Colonic mucosa (tissue), 4 donors: ENCODE measurements at regions not wholly inside any gene's neighbourhood (a gene's known extent, or its start where the extent isn't known, plus 50 kb on each side); places are given as distances from the start of the nearest gene placed in this dataset.
"Not testable (repeated sequence)": the region's sequence is repeated elsewhere in the genome, so short reads cannot be mapped to it uniquely, and the experiment has no call there.

Experiments used
- DNase-seq: peaks from one replicate; pipeline ENCODE4 v3.0.0-alpha.2; 2020
- H3K27ac ChIP-seq: fragments of 200-600 bp; one replicate; pipeline ENCODE4 v1.8.0; 2021
- H3K27me3 ChIP-seq: fragments of 200-600 bp; one replicate; pipeline ENCODE4 v1.8.0; 2021
- H3K36me3 ChIP-seq: fragments of 200-600 bp; one replicate; pipeline ENCODE4 v1.8.0; 2021
- H3K4me1 ChIP-seq: fragments of 200-600 bp; one replicate; pipeline ENCODE4 v1.8.0; 2021; ENCODE audit warnings: mild to moderate bottlenecking
- H3K4me3 ChIP-seq: fragments of 200-600 bp; one replicate; pipeline ENCODE4 v1.8.0; 2021
- H3K9ac ChIP-seq, 2 donors: one replicate each; pipeline ENCODE4 v1.7.0; 2013; ENCODE audit warnings: control low read depth in 2 of 2, low read depth in 2 of 2, low read length in 2 of 2
- H3K9me3 ChIP-seq: fragments of 200-600 bp; one replicate; pipeline ENCODE4 v1.8.0; 2021
- intact Hi-C: fragments of 100-400 bp; cut with DNase I; formaldehyde crosslinking; loops from one replicate; pipeline ENCODE4 v1.14.1; 2022
- TF ChIP-seq, protein P1 (sequence below): fragments of 200-600 bp; IDR thresholded peaks from one replicate; pipeline ENCODE4 v1.8.0; 2022; ENCODE audit warnings: antibody characterized with exemption, mild to moderate bottlenecking
- donor health status: healthy.
- donor health status: DM: no; HTN: no; CAD: no.
- donor health status: DM: no; HTN: no; CAD: no.

DNA sequence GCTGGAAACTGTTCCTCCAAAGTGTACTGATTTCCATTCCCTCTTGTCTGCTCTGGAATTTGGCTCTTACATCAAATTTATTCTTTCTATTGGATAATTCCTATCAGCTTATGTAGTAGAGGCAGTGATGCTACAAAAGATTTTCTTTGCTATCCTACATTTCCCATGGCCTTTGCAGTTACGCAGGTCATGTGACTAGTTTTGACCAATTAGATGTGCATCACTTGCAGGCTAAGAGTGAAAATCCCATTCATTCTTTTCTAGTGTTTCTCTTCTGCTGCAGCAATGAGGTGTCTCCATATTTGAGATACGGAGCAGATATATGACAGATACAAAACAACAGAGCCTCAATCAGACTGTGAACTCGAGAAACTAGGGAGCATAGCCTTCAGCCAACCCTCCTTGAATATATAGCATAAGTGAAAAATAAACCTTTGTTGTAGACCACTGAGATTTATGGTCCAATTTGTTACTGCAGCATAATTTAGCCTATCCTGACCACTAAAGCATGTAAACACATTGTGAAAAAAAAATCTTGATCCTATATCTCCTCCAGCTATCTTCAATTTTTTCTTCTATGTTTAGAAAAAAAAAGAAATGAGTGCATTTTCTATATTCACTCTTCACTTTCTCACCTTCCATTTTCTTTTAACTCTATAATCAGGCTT, 102.0 kb downstream of the HNMT start:
- H3K9ac ChIP-seq, result no peak overlapping the region
- no peaks in the 10 kb centered on the region for H3K4me1 ChIP-seq
- TF ChIP-seq, protein P1, sequence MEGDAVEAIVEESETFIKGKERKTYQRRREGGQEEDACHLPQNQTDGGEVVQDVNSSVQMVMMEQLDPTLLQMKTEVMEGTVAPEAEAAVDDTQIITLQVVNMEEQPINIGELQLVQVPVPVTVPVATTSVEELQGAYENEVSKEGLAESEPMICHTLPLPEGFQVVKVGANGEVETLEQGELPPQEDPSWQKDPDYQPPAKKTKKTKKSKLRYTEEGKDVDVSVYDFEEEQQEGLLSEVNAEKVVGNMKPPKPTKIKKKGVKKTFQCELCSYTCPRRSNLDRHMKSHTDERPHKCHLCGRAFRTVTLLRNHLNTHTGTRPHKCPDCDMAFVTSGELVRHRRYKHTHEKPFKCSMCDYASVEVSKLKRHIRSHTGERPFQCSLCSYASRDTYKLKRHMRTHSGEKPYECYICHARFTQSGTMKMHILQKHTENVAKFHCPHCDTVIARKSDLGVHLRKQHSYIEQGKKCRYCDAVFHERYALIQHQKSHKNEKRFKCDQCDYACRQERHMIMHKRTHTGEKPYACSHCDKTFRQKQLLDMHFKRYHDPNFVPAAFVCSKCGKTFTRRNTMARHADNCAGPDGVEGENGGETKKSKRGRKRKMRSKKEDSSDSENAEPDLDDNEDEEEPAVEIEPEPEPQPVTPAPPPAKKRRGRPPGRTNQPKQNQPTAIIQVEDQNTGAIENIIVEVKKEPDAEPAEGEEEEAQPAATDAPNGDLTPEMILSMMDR, result no peak
- H3K27ac ChIP-seq, result no peak overlapping the region
- no peaks in the 10 kb centered on the region for H3K9me3 ChIP-seq
- DNase-seq, result no peak
- no peak overlapping the region for H3K4me3 ChIP-seq
- H3K27me3 ChIP-seq, result no peaks in the 10 kb centered on the region
- intact Hi-C loops, result no loop called here
- H3K36me3 ChIP-seq, result no peaks in the 10 kb centered on the region

DNA sequence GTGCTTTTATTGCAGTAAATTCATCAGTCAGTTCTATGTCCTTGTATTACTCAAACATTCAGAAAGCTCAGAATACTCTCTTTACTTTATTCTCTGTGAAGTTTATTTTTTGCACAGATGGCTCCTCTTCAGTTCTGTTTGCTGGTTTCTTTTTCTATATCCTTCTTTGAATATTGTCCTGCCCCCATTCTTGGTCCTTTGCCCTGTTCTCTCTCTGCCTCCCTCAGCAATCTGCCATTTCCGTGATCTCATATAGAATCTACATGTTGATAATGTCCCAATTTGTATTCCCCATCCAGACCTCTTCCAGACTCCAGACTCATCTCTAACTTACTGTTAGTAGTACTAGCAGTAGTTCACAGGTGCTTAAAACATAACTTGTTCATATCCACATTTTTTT, 102.6 kb downstream of the HNMT start:
- intact Hi-C loops, result no loop called here
- no peak overlapping the region for H3K27ac ChIP-seq

DNA sequence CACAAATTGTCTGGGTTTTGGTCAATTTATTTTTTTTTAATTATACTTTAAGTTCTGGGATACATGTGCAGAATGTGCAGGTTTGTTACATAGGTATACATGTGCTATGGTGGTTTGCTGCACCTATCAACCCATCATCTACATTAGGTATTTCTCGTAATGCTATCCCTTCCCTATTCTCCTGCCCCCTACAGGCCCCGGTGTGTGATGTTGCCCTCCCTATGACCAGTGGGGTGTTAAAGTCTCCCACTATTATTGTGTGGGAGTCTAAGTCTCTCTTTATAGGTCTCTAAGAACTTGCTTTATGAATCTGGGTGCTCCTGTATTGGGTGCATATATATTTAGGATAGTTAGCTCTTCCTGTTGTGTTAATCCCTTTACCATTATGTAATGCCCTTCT, 104.4 kb downstream of the HNMT start:
- intact Hi-C loops, H3K36me3 ChIP-seq, H3K9ac ChIP-seq, H3K4me1 ChIP-seq, H3K27me3 ChIP-seq, H3K4me3 ChIP-seq, H3K27ac ChIP-seq, H3K9me3 ChIP-seq, DNase-seq: not testable (repeated sequence)

More for the DNA sequence above, 102.6 kb downstream of the HNMT start:
- no peak for DNase-seq
- Histone ChIP-seq H3K4me3 (no peak overlapping the region), H3K9me3 (no peaks in the 10 kb centered on the region), H3K27me3 (no peaks in the 10 kb centered on the region), H3K36me3 (no peaks in the 10 kb centered on the region), H3K9ac (no peak overlapping the region), H3K4me1 (no peaks in the 10 kb centered on the region)
- TF ChIP-seq, protein P1, result no peak

DNA sequence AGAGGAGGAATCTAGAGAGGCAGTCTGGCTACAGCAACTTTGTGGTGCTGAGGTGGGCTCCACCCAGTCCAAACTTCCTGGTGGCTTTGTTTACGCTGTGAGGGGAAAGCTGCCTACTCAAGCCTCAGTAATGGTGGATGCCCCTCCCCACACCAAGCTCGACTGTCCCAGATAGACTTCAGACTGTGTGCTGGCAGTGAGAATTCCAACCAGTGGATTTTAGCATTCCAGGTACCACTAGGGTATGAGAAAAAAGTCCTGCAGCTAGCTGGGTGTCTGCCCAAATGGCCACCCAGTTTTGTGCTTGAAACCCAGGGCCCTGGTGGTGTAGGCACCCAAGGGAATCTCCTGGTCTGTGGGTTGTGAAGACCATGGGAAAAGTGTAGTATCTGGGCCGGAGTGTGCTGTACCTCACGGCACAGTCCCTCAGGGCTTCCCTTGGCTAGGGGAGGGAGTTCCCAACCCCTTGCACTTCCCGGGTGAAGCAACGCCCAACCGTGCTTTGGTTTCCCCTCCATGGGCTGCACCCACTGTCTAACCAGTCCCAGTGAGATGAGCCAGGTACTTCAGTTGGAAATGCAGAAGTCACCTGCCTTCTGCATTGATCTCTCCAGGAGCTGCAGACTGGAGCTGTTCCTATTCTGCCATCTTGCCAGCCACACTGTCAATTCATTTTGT, 106.9 kb downstream of the HNMT start:
- H3K9ac ChIP-seq, H3K36me3 ChIP-seq, intact Hi-C loops, H3K27ac ChIP-seq, H3K27me3 ChIP-seq, DNase-seq, H3K4me1 ChIP-seq, H3K4me3 ChIP-seq, H3K9me3 ChIP-seq: not testable (repeated sequence)

DNA sequence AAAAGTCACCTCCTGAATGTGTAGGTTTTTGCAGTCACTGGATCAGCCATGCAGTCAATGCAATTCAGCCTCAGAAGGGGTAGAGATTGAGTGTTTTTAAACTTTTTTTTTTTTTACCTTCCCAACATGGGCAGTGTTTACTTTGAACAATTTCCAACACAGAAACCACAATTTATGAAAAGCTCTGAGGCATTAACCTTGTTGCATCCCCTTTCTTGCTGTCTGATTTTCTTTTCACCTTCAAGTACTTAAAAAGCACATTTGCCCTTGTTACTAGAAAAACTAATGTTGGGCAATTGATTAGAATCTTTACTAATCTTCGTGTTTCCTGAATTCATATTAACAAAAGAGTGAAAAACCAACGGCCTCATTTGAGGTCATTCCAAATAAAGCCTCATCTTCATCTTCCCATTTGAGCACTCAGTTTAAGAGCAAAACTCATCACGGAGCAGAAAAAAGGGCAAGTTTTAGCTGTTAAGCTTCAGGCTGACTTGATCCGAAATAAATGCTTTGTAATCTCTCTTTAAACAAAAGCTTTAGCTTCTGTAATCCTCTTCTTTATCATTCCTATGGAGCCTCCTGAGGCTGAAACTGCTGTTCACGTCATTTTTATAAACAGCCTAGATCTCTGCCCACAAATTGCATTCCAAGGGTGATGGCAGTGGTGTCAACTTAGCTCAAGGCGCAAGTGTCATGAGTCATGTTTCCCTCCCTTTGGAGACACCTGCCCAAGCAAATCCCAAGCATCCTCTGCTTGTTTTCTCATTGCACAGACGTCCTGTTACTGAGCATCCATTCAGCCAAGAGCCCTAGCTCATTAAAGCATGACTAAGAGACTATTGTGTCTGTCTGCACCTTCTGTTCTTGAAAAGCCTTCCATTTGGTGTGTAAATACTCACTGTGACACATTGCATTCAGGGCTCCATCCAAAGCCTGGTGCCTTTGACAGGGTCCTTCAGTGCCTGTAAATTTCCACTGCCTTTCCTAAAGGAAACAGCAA, 107.7 kb downstream of the HNMT start:
- no peak for DNase-seq
- TF ChIP-seq, protein P1, result no peak
- intact Hi-C loops, result no loop called here
- Histone ChIP-seq H3K9me3 (no peaks in the 10 kb centered on the region), H3K4me1 (no peaks in the 10 kb centered on the region), H3K27ac (no peak overlapping the region), H3K4me3 (no peak overlapping the region), H3K36me3 (no peaks in the 10 kb centered on the region), H3K27me3 (no peaks in the 10 kb centered on the region), H3K9ac (no peak overlapping the region)

DNA sequence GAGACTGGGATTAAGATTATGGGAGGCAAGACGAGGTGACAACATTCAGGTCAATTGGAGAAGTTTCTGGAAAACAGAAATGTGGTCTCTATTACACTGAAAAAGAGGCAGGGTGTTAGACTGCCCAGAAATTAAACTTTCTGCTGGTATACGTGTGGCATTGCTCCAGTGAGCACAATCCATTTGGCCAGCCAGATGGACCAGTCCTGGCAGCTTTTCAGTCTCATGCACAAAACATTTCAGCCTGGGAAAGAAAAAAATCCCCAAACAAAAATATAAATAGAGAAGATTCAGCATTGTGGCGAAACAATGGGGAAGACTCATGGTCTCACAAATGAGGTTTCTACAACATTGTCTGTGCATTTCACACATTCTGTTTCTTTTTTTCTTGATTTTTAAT, 113.9 kb downstream of the HNMT start:
- no peak overlapping the region for H3K9ac ChIP-seq
- H3K9me3 ChIP-seq, result no peaks in the 10 kb centered on the region
- TF ChIP-seq, protein P1, result no peak
- DNase-seq, result no peak
- H3K4me3 ChIP-seq, result no peak overlapping the region
- intact Hi-C loops, result no loop called here
- H3K27ac ChIP-seq, result no peak overlapping the region
- H3K4me1 ChIP-seq, result no peaks in the 10 kb centered on the region
- no peaks in the 10 kb centered on the region for H3K27me3 ChIP-seq
- no peaks in the 10 kb centered on the region for H3K36me3 ChIP-seq
